GM18520 (cell line): ENCODE measurements at regions not wholly inside any gene's neighbourhood (a gene's known extent, or its start where the extent isn't known, plus 50 kb on each side); places are given as distances from the start of the nearest gene placed in this dataset.
"Not testable (repeated sequence)": the region's sequence is repeated elsewhere in the genome, so short reads cannot be mapped to it uniquely, and the experiment has no call there.

ENCODE experiments used
- ATAC-seq: cut with Tn5 transposase; IDR thresholded peaks from one replicate; pipeline ENCODE4 v1.9.1; 2021; ENCODE audit not compliant: unreplicated experiment

GRCh38 chr15:39016706-39017105 lies 452.1 kb upstream of the RASGRP1 start:
- no peak for ATAC-seq

GRCh38 chr15:39018966-39019365 lies 454.4 kb upstream of the RASGRP1 start:
- ATAC-seq = no peak

DNA sequence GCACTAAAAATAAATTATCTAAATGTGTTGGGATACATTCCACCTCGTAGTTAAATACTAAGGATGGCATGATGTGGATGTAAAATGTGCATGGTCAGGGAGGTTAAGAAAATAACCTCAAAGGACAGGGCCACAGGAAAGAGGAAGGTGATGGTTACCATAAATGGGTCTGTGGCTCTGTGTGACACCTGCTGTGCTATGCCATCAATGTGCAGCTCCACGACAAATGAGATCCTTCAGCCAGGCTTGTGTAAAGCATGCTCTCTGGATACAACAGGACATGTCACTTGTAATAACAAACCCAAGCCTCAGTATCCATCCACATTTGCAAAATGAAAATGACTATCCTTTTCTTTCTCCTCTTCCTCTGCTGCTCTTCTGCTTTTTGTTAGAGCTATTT lies 456.7 kb upstream of the RASGRP1 start:
- no peak for ATAC-seq

DNA sequence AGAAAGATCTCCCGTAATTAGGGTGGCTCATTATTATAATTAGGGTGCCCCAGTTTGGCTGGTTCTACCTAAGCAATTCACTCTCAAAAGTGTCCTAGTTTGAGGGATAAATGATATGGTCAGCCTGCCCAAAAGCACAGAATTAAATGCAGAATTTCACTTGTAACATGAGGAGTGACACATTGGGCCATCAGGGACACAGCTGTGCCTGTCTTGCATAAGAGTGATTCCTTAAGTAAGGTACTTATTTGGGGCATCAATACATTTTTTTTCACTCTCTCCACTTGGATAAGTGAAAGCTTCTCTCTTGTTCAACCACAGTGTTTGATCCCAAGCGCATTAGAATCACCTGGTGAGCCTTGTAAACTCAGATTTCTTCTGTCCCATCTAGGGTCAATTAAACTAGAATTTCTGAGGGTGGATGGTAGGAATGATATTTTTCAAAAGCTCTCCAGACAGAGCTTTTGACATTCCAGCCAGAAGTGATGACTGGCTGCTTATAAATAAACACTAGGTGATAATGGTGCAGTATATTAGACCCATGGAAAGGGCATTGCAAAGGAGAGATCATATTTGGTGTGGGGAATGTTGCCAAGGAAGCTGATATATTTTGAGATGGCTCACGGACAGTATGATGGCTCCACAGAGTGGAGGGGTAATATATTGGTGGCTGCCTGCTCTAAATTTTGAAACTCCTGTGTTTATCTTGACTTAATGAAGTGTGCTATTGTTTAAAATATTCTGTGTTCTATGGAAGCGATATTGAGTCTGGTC lies 458.1 kb upstream of the RASGRP1 start:
- no peak for ATAC-seq

GRCh38 chr15:39025321-39025720 lies 460.7 kb upstream of the RASGRP1 start:
- ATAC-seq = no peak

- no peak for ATAC-seq
Observed at GRCh38 chr15:39025881-39026280, 461.3 kb upstream of the RASGRP1 start.

GRCh38 chr15:39028069-39028468 lies 463.5 kb upstream of the RASGRP1 start:
- ATAC-seq = no peak

- no peak for ATAC-seq
Observed at GRCh38 chr15:39029741-39030140, 465.1 kb upstream of the RASGRP1 start.

DNA sequence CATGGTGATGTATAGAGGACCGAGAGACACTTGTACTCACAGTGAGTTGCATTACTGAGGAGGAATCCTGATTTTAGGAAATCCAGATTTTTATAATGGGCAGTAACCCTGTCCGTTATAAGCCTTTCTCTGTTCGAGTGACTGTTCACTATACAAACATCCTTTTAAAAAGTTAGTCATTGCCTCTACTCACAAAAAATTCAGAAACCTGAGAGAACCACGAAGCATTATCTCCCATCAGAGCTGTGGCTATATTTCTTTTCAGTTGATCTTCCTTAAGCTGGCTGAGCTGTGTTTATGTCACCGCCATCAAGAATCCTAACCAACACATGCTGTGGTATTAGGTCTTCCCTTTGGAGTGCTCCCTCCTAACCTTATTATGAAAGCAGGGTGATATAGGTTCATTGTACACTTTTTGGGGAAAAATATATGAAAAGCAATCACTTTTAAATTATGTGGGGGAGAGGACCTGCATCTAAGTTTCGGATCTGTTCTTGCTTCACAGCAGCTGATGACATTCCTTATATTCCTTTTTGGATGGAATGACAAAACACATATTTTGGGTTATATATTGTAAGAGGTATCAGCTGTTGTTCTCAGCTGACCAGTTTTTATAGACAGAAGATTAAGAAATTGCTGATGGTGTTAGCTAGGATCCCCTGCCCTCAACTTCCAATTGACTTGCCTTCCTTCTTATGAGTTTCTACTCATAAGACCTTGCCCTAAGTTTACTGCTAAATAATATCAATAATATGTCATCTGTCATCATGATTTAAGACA lies 465.9 kb upstream of the RASGRP1 start:
- ATAC-seq = no peak

DNA sequence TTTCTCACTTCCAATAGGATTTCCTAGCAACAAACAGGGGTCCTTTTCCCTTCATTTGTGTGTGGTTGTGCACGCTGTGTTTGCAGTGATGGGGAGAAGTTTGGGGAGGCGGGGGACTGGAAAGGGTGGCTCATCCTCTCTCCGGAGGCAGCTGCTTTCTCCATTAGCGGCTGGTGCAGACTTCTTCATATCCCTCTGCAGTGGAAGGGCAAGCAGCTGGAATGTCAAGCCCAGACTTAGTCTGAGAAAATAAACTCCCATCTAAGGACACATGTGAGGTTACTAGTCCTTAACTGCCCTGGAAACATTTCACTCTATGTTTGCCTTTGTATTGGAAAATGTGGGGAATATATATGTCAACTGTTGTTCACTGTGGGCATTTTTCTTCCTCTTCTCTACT lies 467.0 kb upstream of the RASGRP1 start:
- no peak for ATAC-seq

GRCh38 chr15:39034816-39035215 lies 470.2 kb upstream of the RASGRP1 start:
- ATAC-seq = no peak

- not testable (repeated sequence) for ATAC-seq
Observed at GRCh38 chr15:39037611-39038010, 473.0 kb upstream of the RASGRP1 start.

- ATAC-seq = no peak
Observed at GRCh38 chr15:39040861-39041260, 476.2 kb upstream of the RASGRP1 start.

DNA sequence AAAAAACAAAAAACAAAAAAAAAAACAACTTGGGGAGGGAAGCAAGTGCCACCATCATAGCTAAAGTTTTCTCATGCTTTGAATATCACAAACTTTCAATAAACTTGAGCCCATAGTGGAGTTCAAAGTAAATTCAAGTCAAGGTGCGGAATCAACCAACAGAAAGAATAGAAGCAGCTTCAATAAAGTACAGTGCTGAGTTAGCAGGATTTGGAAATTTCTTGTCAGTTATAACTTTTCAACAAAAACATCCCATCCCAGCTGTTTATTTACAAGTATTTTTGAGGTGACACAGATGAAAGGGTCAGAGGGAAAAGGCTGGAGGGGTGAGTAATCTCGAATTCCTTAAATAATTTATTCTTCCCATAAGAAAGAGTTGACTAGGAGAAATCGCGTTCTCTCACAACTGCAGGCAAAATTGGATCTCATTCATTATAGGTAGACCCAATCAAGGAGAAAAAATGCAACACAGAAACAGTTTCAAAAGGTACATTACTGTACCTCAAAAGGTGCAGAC lies 477.4 kb upstream of the RASGRP1 start:
- no peak for ATAC-seq

- no peak for ATAC-seq
Observed at GRCh38 chr15:39051626-39052322, 487.2 kb upstream of the RASGRP1 start.

- ATAC-seq = no peak
Observed at GRCh38 chr15:39052323-39052705, 487.7 kb upstream of the RASGRP1 start.

DNA sequence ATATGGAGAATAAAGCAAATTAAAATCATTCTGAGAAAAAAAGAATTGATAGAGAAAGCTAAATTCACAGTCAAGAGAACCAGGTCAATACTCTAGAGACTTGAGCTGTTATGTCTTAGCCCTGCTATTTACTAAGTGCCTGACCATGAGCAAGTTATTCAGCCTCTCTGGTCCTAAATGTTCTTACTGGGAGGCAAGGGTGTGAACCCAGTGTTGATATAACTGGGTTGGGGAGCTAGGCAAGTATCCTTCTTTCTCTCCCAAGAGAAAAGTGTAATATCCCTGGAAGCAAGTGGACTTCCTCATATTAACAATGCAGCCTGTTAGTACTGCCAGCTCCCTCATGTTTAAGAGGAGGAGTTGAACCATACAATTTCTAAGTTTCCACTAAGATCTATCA lies 488.9 kb upstream of the RASGRP1 start:
- no peak for ATAC-seq

DNA sequence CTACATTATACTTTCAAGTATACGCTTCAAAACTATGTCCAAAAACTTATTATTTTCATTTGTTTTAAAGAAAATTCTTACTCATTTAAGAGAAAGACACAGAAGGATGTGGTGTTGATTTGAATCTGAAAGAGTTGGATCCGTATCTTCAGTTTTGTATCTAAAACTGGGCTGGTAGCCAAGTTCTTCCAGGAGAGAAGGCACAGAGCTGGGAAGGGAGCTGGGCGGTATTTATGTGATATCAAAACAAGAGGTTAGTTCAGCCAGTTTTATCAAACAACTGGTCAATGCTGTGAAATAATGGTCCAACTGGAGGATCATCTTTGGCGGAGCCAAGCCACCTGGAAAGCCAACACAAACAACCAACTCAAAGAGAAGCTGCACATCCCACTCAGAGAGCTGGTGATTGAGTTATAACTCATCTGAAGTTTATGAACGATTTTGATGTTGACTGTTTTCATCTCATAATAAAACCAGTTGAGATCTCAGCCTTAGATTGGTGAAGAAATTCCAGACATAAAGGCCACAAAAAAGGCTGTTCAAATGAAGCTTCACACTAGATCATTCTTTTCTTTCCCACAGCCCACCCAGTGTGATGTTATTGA lies 489.6 kb upstream of the RASGRP1 start:
- no peak for ATAC-seq

DNA sequence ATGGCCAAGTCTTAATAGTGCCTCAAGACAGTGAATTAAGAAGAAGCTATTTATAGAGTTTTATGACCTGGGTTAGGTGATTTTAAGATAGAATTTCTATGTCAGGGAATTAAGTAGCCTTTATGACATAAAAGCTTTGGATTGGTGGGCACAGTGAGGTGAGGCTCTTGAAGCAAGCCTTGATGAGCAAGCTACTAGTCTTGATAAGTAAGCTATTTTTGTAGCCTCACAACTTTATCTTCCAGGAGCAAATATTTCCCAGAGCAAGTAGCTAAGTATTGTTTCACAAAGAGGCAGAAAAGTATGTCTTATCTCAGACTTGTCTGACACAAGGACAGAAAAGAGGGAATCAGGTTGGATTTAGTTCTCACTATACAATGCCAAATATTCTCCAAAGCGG lies 491.7 kb upstream of the RASGRP1 start:
- ATAC-seq = no peak

DNA sequence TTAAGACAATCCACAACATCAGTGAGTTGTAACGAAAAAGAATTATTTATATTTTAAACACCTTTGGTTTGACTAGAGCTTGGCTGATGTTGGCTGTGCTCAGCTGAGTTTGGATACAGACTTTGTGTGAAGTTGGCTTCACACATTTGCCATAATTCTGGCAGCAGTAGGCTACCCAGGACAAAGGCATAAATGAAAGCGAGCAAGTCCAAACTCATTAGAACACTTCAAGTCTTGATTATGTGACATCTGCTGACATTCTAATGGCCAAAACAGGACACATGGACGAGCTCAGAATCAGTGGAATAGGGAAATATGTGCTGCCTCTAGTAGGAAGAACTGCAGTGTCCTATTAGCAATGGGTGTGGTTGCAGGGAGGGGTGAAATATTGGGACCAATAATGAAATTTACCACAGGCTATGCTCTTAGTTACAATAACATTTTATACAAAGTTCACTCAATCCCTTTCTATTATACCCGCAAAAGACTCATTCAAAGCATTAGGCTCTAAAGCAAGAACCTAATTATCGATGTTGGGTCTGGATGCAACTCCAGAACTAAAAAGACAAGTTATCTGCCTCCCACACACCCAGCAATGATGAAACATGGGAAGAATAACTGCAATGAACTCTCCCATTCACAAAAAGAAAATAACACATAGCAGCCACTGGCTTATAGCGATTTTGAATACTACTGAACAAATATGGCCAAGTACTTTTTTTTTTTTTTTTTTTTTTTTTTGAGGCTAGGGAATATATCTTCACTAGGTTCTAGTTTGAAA lies 493.9 kb upstream of the RASGRP1 start:
- ATAC-seq = no peak
